Activated naive CD4-positive, alpha-beta T cell (primary cell): ENCODE measurements at regions not wholly inside any gene's neighbourhood (a gene's known extent, or its start where the extent isn't known, plus 50 kb on each side); places are given as distances from the start of the nearest gene placed in this dataset.

Source experiments
- DNase-seq, 4 experiments: peaks; one replicate each; lab custom pipeline; 2025; lab: John Stamatoyannopoulos, UW

GRCh38 chr18:43649649-43650357, 372.5 kb upstream of the SYT4 start:
- DNase-seq, result no peak

- no peak for DNase-seq
Measured at GRCh38 chr18:43650426-43650825, 373.1 kb upstream of the SYT4 start.

GRCh38 chr18:43651057-43651456, 373.8 kb upstream of the SYT4 start:
- DNase-seq, result no peak

- no peak for DNase-seq
Measured at GRCh38 chr18:43656547-43656946, 379.3 kb upstream of the SYT4 start.

GRCh38 chr18:43661570-43661969, 384.3 kb upstream of the SYT4 start:
- DNase-seq, result no peak

- no peak for DNase-seq
Measured at GRCh38 chr18:43662657-43663056, 385.4 kb upstream of the SYT4 start.

- no peak for DNase-seq
Measured at GRCh38 chr18:43663159-43663558, 385.9 kb upstream of the SYT4 start.

GRCh38 chr18:43664487-43665008, 387.3 kb upstream of the SYT4 start:
- DNase-seq, result no peak

GRCh38 chr18:43665105-43665788, 388.0 kb upstream of the SYT4 start:
- no peak for DNase-seq

- DNase-seq, result no peak
Measured at GRCh38 chr18:43668866-43669265, 391.6 kb upstream of the SYT4 start.

GRCh38 chr18:43671431-43671830, 394.1 kb upstream of the SYT4 start:
- DNase-seq, result no peak

- no peak for DNase-seq
Measured at GRCh38 chr18:43680096-43680495, 402.8 kb upstream of the SYT4 start.

GRCh38 chr18:43681661-43682060, 404.4 kb upstream of the SYT4 start:
- no peak for DNase-seq

- no peak for DNase-seq
Measured at GRCh38 chr18:43682196-43682595, 404.9 kb upstream of the SYT4 start.

- DNase-seq, result no peak
Measured at GRCh38 chr18:43686709-43687108, 409.4 kb upstream of the SYT4 start.

- DNase-seq, result no peak
Measured at GRCh38 chr18:43692099-43692690, 414.9 kb upstream of the SYT4 start.

- no peak for DNase-seq
Measured at GRCh38 chr18:43702399-43702798, 425.1 kb upstream of the SYT4 start.

- no peak for DNase-seq
Measured at GRCh38 chr18:43703050-43703449, 425.8 kb upstream of the SYT4 start.

GRCh38 chr18:43705850-43706249, 428.6 kb upstream of the SYT4 start:
- no peak for DNase-seq

GRCh38 chr18:43710135-43710534, 432.8 kb upstream of the SYT4 start:
- no peak for DNase-seq

- no peak for DNase-seq
Measured at GRCh38 chr18:43714343-43715010, 437.2 kb upstream of the SYT4 start.

- DNase-seq, result no peak
Measured at GRCh38 chr18:43719267-43719795, 442.0 kb upstream of the SYT4 start.
